NCI-H526 (cell line): ENCODE measurements at regions not wholly inside any gene's neighbourhood (a gene's known extent, or its start where the extent isn't known, plus 50 kb on each side); places are given as distances from the start of the nearest gene placed in this dataset.

Source experiments
- DNase-seq, 2 experiments: peaks; one replicate each; lab custom pipeline; 2025; lab: John Stamatoyannopoulos, UW

DNA sequence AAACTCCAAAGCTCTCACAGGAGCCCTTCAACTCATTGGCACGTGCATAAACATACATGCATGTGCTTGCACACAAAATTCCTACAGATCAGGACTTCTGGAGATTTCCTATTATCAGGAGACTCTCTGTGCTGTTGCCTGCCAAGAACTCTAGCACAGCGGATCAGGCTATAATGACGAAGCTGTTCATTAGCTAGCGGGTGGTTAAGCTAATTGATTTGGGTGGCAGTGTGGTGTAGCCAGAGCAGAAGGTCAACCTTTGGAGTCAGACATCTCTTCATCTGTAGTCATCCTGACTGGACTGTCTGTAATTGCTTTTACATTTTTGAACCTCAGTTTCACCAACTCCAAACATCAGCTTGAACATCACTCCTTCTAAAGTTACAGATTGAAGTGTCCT lies 69.0 kb downstream of the KIF2B start:
- DNase-seq, result no peak

- no peak for DNase-seq
These were observed 69.5 kb downstream of the KIF2B start for GRCh38 chr17:53892222-53892621.

- DNase-seq, result no peak
These were observed 71.9 kb downstream of the KIF2B start for GRCh38 chr17:53894591-53894990.

- DNase-seq, result no peak
These were observed 73.3 kb downstream of the KIF2B start for GRCh38 chr17:53896047-53896446.

GRCh38 chr17:53900951-53901350 lies 78.2 kb downstream of the KIF2B start:
- DNase-seq, result no peak

GRCh38 chr17:53907435-53907834 lies 84.7 kb downstream of the KIF2B start:
- no peak for DNase-seq

DNA sequence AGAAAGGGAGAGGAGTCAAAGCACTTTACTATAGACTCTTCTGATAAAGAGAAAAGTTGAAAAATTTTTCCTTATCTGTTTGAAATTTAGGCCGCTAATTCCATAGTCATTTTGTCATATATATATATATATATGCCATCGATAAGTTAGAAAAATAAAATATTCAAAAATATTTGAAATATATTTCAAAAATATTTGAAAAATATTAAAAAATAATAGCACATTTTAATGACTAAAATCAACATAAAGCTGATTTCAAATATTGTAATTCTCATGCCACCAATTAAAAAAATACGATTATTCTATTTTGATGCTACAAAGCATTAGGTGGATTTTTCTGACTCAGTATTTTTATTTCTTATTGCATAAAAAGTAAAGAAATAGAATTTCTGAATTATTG lies 87.1 kb downstream of the KIF2B start:
- DNase-seq, result no peak

DNA sequence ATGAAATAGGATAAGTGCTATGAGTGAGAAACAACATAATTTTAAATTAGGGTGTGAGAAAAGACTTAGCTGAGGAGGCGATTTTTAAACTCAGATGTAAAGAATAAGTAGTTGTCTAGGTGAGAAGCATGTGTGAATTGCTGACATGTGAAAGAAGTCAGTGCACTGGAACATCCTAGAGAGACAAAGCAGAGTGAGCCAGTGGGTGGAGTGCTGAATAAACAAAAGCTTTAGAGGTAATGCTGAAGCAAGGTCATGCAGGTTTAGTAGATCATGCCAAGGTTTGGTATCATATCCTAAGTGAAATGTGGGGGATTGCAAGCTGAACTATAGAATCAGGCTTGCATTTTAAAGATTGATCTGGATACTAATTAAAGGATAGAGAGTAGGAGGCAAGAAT lies 89.4 kb downstream of the KIF2B start:
- DNase-seq, result no peak

GRCh38 chr17:53919356-53919755 lies 96.6 kb downstream of the KIF2B start:
- no peak for DNase-seq

DNA sequence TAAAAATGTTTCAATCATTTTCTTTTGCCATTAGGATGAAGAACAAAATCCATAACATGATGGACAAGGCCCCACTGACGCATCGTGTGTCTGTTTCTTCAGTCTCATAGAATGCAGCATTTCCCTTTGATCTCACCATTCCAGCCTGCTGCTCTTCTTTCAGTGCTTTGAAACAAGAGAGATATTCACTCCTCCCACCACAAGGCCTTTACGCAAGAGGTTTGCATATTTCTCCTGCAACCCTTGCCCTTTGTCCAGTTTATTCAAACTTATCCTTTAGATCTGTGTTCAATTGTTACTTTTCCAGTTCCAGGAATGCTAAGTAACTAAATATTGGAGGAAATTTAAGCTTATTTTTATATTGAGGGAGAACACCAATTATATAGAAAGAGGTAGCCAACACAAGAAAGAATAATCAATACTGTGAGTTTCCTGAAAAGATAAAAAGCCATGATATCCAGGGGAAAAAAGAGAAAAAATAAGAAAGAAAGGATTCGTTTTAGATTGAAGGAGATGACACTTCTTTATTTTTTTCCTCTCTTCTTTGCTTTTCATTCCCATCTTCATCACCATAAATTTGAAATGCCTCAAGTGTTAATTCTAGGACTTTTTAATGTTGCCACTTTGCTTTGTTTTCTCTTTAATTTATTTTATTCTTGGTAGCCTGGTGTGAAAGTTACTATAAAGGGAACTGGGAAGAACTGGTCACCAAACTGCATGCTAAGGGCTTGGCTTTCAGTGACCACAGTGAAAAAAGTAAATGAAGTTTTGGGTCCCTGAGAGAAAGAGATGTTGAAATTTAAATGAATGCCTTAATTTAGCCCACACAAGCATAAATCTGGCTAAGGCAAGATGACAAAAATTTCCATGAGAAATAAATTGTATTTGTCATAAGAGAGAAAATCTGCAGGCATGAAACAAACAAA lies 102.1 kb downstream of the KIF2B start:
- no peak for DNase-seq

GRCh38 chr17:53932386-53932785 lies 109.7 kb downstream of the KIF2B start:
- DNase-seq, result no peak

DNA sequence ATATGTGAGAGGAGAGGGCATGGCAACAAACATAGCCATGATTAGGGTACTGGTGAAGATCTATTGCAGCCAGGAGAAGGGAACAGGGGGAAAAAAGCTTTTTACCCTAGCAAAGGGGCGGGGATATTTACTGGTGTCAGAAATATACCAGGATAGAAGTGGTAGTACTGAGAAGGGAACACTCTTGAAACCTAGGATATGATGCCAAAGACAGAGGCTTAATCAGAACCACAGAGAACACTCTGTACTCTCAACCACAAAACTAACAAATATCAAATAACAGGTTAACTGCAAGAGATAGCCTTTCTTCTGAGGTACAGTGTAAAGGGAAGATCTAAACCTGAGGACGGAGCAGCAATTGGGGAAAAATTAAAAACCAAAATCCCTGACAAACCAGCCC lies 112.2 kb downstream of the KIF2B start:
- no peak for DNase-seq

DNA sequence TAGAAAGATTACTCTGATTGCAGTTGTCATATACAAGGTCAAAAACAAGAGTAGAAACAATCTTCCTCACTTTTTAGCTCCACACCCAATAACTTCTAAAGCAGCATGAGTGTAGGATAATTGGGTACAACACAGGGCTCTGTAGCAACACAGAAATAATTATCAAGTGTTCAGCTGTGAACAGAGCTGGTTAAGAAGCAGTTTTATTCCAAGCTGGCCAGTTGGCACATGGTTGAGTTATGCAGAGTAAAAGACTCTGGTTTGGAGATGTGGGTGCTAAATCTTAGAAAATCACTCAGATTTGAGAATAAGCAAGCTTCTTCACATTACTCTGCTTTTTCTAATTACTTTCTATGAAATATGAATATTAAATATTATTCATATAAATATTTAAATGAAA lies 118.5 kb downstream of the KIF2B start:
- no peak for DNase-seq

- DNase-seq, result no peak
These were observed 119.7 kb downstream of the KIF2B start for GRCh38 chr17:53942436-53942835.

- no peak for DNase-seq
These were observed 120.2 kb downstream of the KIF2B start for GRCh38 chr17:53942898-53943297.

- DNase-seq, result no peak
These were observed 125.6 kb downstream of the KIF2B start for GRCh38 chr17:53948323-53948722.

GRCh38 chr17:53949473-53950090 lies 126.9 kb downstream of the KIF2B start:
- no peak for DNase-seq

- DNase-seq, result peak in 1 of 2 experiments; percentile 25
These were observed 127.6 kb downstream of the KIF2B start for GRCh38 chr17:53950207-53950857.

DNA sequence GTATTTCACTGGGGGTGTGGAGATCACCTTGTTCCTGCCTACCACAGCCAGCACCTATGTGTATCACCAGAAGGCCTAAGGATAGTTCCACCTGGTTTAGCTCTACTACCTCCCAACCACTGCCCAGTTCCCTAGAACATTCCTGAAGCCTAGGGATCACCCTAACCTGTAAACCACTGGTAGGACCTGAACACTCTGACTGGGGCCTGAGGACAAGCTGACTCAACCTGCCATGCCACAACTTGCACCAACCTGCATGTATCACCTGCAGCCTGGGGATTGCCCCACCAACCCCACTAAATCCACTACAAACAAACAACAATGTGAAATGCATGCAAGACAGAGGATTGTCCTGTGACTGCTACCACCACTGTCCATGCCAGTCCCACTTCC lies 128.1 kb downstream of the KIF2B start:
- no peak for DNase-seq

GRCh38 chr17:53971361-53971760 lies 148.6 kb downstream of the KIF2B start:
- no peak for DNase-seq

GRCh38 chr17:53979991-53980390 lies 157.3 kb downstream of the KIF2B start:
- no peak for DNase-seq

DNA sequence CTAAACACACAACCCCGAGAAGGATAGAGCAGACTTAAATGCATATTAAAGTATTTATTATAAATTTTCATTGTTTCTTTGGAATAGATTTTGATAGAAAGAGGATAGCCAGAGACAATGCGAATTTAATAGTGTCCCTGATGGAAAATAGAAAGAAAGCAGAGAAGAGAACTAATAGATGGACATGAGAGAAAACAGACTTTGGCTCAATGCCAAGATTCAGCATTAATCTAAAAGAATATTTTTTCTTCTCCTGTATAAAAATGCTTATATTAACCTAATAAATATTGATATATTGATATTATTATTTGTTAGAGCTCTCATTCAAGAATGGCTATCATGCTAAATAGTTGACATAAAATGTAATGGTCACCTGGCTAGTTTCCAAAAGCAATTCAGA lies 173.4 kb downstream of the KIF2B start:
- DNase-seq, result no peak

DNA sequence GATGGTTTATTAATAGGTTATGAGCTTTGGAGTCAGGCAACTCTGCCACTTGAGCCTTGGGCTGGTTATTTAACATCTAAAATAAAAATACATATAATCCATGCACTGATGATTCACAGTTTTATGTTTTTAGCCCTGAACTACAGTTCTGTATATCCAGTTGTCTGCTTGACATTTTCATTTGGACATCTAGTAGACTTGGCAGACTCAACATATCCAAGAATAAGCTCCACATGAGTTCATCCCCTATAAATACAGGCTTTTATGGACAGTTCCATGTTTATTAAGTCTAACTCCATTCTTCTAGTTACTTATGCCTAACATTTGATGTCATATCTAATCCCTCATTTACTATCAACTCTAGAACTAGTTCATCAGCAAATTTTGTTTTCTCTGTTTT lies 174.2 kb downstream of the KIF2B start:
- DNase-seq, result no peak
